Cardiac septum (tissue), 1 donor: ENCODE measurements at regions not wholly inside any gene's neighbourhood (a gene's known extent, or its start where the extent isn't known, plus 50 kb on each side); places are given as distances from the start of the nearest gene placed in this dataset.

Experiments
- DNase-seq: peaks from one replicate; pipeline ENCODE4 v3.0.0-alpha.2; 2020; ENCODE audit warnings: low spot score
- intact Hi-C: fragments of 100-400 bp; cut with DNase I; formaldehyde crosslinking; loops from one replicate; pipeline ENCODE4 v1.14.0; 2022
- donor health status: DM: no; HTN: no; CAD: no.

- intact Hi-C loops: loop anchor here (5.0 to 10.0 kb wide), 2 partner anchors 63 to 125 kb away; no protein-coding TSS in a partner anchor
Measured at GRCh38 chr14:95420060-95420459, 96.4 kb downstream of the SYNE3 start.

GRCh38 chr14:95419569-95419968 is 96.9 kb downstream of the SYNE3 start:
- intact Hi-C loops: no loop called here
- no peak for DNase-seq

More at GRCh38 chr14:95420060-95420459, 96.4 kb downstream of the SYNE3 start:
- no peak for DNase-seq

GRCh38 chr14:95418858-95419257 is 97.6 kb downstream of the SYNE3 start:
- DNase-seq: no peak
- intact Hi-C loops: no loop called here

- intact Hi-C loops: no loop called here
- DNase-seq: no peak
Measured at GRCh38 chr14:95417492-95417891, 97.8 kb upstream of the CLMN start.

GRCh38 chr14:95415993-95416392 is 96.3 kb upstream of the CLMN start:
- intact Hi-C loops: no loop called here
- DNase-seq: no peak

GRCh38 chr14:95413289-95414215 is 93.8 kb upstream of the CLMN start:
- intact Hi-C loops: no loop called here

GRCh38 chr14:95410838-95411237 is 91.1 kb upstream of the CLMN start:
- no peak for DNase-seq
- intact Hi-C loops: no loop called here

More at GRCh38 chr14:95413289-95414215, 93.8 kb upstream of the CLMN start:
- no peak for DNase-seq

GRCh38 chr14:95409477-95410272 is 90.0 kb upstream of the CLMN start:
- intact Hi-C loops: no loop called here
- no peak for DNase-seq

GRCh38 chr14:95408731-95409476 is 89.2 kb upstream of the CLMN start:
- intact Hi-C loops: no loop called here
- no peak for DNase-seq

- intact Hi-C loops: no loop called here
- no peak for DNase-seq
Measured at GRCh38 chr14:95407354-95407753, 87.6 kb upstream of the CLMN start.

- intact Hi-C loops: no loop called here
- no peak for DNase-seq
Measured at GRCh38 chr14:95406756-95407277, 87.1 kb upstream of the CLMN start.

GRCh38 chr14:95404583-95404982 is 84.9 kb upstream of the CLMN start:
- DNase-seq: no peak
- intact Hi-C loops: no loop called here

- DNase-seq: no peak
- intact Hi-C loops: no loop called here
Measured at GRCh38 chr14:95402578-95402977, 82.9 kb upstream of the CLMN start.

GRCh38 chr14:95402176-95402575 is 82.5 kb upstream of the CLMN start:
- DNase-seq: no peak
- intact Hi-C loops: no loop called here

GRCh38 chr14:95398630-95399547 is 79.2 kb upstream of the CLMN start:
- no peak for DNase-seq
- intact Hi-C loops: no loop called here

- no peak for DNase-seq
- intact Hi-C loops: no loop called here
Measured at GRCh38 chr14:95397325-95397724, 77.6 kb upstream of the CLMN start.

GRCh38 chr14:95396221-95396620 is 76.5 kb upstream of the CLMN start:
- intact Hi-C loops: no loop called here
- no peak for DNase-seq

GRCh38 chr14:95395098-95395737 is 75.5 kb upstream of the CLMN start:
- intact Hi-C loops: no loop called here
- DNase-seq: no peak
